GM18873 (cell line): ENCODE measurements at regions not wholly inside any gene's neighbourhood (a gene's known extent, or its start where the extent isn't known, plus 50 kb on each side); places are given as distances from the start of the nearest gene placed in this dataset.

Source experiments
- ATAC-seq: cut with Tn5 transposase; IDR thresholded peaks from one replicate; pipeline ENCODE4 v1.9.1; 2021; ENCODE audit warnings: mild to moderate bottlenecking, moderate library complexity, moderate number of reproducible peaks; ENCODE audit not compliant: unreplicated experiment, low FRiP score

- no peak for ATAC-seq
Observed at GRCh38 chr5:111952555-111952954, 195.6 kb upstream of the NREP start.

- no peak for ATAC-seq
Observed at GRCh38 chr5:111950660-111951059, 193.7 kb upstream of the NREP start.

- no peak for ATAC-seq
Observed at GRCh38 chr5:111948092-111948841, 191.3 kb upstream of the NREP start.

GRCh38 chr5:111946556-111946955 lies 189.6 kb upstream of the NREP start:
- ATAC-seq = no peak

GRCh38 chr5:111945535-111945934 lies 188.5 kb upstream of the NREP start:
- no peak for ATAC-seq

- no peak for ATAC-seq
Observed at GRCh38 chr5:111942661-111943401, 185.8 kb upstream of the NREP start.

- no peak for ATAC-seq
Observed at GRCh38 chr5:111942201-111942600, 185.2 kb upstream of the NREP start.

- no peak for ATAC-seq
Observed at GRCh38 chr5:111937094-111937493, 180.1 kb upstream of the NREP start.

GRCh38 chr5:111935835-111936234 lies 178.8 kb upstream of the NREP start:
- ATAC-seq = no peak

GRCh38 chr5:111935009-111935408 lies 178.0 kb upstream of the NREP start:
- ATAC-seq = no peak

- no peak for ATAC-seq
Observed at GRCh38 chr5:111934511-111934910, 177.5 kb upstream of the NREP start.

GRCh38 chr5:111933086-111933485 lies 176.1 kb upstream of the NREP start:
- ATAC-seq = no peak

- ATAC-seq = no peak
Observed at GRCh38 chr5:111932628-111933027, 175.6 kb upstream of the NREP start.

GRCh38 chr5:111932199-111932598 lies 175.2 kb upstream of the NREP start:
- ATAC-seq = no peak

GRCh38 chr5:111931655-111932054 lies 174.7 kb upstream of the NREP start:
- ATAC-seq = no peak

GRCh38 chr5:111930905-111931461 lies 174.0 kb upstream of the NREP start:
- ATAC-seq = no peak

GRCh38 chr5:111930449-111930848 lies 173.5 kb upstream of the NREP start:
- ATAC-seq = no peak

- ATAC-seq = no peak
Observed at GRCh38 chr5:111929867-111930266, 172.9 kb upstream of the NREP start.

- no peak for ATAC-seq
Observed at GRCh38 chr5:111929261-111929660, 172.3 kb upstream of the NREP start.

- no peak for ATAC-seq
Observed at GRCh38 chr5:111928511-111928910, 171.5 kb upstream of the NREP start.

GRCh38 chr5:111927191-111927590 lies 170.2 kb upstream of the NREP start:
- no peak for ATAC-seq

- no peak for ATAC-seq
Observed at GRCh38 chr5:111926026-111926425, 169.0 kb upstream of the NREP start.
